NCI-H1694 treated with DMSO at 0.1 percent for 48 hours (cell line): ENCODE measurements at regions not wholly inside any gene's neighbourhood (a gene's known extent, or its start where the extent isn't known, plus 50 kb on each side); places are given as distances from the start of the nearest gene placed in this dataset.

ENCODE experiments used
- DNase-seq: peaks from one replicate; lab custom pipeline; 2025; lab: John Stamatoyannopoulos, UW

DNA sequence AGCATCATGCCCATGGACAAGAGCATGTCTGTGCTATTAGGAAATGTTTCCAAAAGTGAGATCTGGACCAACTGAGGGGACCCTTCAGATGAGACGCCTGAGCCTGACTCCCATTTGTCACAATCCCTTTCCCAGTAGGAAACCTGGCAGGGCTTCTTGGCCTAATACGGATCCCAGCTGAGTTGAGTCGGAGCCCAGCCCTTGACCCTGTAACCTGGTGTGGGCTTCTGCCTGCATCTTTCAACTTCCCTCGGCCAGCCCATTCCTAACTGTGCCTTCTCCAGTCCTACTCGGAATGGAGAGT, 148.3 kb downstream of the IRX2 start:
- no peak for DNase-seq

DNA sequence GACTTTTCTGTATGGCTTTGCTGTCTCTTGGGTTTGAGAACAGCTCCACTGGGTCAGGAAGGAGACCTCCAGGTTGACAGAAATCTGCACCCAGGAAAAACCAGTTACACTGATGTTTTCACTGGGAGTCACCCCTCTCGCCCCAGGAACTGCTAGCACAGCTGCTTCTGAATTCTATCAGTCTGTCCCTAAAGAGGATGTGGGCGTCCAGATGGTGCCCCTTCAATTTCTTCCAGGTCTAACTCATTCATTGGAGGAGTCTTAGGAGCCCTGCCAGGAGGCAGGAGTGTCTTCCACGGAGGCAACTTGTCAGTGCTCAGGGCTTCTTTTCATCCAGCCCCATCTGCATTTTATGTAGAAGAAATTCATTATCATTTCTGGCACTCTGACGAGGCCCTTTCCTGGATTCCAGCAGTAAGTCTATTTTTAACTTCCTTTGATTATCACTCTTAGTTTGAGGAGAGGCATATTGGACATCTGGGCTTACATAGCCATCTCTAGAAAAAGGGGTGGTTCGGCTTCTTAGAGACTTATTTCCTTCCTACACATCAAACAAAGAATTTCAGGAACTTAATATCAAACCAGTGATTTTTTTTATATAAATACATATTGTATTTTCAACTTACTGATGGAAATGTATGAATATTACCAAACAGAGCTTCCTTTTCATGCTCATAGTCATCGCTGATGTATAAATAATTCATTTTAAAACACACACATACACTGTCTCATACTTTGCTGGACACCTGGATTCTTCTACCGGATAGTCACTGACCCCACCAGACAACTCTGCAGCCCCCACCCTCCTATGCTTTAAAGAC, 148.8 kb downstream of the IRX2 start:
- DNase-seq: no peak

- DNase-seq: no peak
Observed at GRCh38 chr5:2598503-2598902, 153.0 kb downstream of the IRX2 start.

GRCh38 chr5:2594701-2595100, 156.8 kb downstream of the IRX2 start:
- DNase-seq: no peak

DNA sequence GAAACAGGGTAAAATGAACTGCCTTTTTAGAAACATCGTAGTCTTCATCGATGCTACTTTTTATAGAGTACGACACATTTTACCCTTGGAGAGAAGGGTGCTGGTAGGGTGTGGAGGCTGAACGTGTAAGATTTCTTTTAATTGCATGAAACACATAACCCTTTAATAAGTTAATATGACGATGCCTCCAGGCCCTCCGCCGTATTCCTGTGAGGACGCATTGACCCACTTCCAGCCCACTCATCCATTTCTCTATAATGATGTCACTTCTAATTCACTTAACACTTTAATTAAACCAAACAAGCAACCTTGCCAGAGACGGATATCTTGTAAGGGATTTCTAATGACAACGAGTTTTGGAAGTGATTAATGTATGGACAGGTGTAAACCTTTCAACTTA, 158.7 kb downstream of the IRX2 start:
- no peak for DNase-seq

DNA sequence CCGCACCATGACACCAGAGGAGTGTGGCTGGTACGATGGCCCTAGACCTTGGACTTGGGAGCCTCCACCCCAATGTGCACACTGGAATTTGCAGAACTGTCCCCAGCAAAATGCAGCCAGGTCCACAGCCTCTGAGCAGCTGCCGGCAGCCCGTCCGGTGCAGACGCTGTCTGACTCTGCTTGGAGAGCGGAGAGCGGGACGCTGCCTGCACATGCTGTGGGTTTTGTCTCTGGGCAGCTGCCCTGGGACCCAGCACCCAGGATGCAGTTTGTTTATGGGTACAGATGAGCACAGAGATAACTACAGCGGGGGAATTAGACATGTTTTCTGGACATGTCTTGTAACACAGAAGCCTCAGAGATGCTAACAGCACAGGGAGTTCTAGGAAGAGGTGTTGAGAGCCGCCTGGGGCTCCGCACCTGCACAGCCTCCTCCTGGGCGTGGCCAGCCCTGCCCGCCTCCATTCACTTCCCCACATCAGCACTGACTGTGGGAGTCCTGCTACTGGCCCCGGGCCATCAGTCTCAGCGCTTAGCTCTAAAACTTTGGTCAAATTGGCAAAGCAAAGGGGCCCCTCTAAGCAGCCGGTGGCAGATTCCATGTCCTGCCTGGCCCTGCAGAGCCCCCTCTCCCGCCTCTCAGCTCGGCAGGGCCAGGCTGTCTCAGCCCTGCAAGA, 159.6 kb downstream of the IRX2 start:
- DNase-seq: no peak

DNA sequence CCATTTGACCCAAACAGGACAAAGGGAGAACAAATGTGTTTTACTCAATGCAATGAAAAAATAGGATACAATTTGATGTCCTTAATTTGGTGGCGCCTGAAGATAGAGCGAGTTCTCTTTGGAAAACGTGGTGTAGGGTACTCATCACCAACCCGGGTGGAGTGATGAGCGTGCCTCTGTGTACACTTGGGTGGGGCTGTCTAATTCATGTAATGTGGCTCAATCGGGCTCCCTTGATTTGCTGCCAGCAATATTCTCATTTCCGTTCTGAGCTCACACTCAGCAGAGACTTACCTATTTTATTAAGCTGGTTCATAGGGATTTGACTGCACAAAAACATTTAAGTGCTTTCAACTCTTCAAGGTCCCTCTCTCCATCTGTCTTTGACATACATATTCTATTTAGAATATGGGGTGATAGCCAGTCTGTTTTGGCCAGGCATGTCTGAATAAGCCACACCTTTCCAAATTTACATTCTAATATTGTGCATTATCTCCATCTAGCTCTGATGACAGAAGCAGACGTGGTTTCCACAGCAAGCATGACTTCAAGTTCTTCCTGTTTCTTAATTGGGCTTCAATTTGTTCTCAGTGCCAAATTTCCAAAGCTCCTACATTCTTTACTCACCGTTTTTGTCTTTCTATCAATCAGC, 162.5 kb downstream of the IRX2 start:
- no peak for DNase-seq

GRCh38 chr5:2587189-2588031, 164.1 kb downstream of the IRX2 start:
- no peak for DNase-seq

DNA sequence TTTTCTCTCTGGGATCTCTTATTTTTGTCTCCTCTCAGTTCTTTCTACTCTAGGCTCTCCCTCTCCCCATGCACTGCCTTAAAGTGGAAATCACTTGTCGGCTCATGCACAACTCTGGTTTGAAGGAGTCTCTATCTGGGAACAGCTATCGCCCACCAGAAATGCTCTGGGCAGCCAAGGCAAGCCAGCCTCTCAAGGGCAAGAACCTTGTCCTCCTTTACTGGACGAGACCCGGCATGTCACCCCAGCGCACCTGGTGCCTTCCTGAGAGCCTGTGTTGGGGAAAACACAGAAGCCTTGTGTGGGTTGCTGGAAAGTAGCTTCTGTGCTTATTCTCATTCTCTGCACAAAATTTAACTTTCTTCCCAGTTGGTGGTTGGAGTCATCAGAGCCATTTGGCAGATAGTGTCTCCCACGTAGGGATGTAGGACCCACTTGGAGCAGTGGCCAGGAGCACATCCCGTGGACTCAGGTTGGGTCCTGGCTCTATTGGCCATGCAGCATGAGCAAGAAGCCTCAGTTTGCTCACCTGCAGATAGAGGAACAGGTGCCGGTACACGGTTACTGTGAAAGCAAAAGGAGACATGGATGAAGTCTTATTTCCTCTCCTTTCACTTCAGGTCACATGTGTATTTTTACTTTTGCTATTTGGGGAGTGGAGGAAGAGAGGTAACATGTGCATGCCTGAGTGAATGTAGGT, 165.3 kb downstream of the IRX2 start:
- DNase-seq: no peak

- DNase-seq: no peak
Observed at GRCh38 chr5:2584579-2585269, 166.8 kb downstream of the IRX2 start.

DNA sequence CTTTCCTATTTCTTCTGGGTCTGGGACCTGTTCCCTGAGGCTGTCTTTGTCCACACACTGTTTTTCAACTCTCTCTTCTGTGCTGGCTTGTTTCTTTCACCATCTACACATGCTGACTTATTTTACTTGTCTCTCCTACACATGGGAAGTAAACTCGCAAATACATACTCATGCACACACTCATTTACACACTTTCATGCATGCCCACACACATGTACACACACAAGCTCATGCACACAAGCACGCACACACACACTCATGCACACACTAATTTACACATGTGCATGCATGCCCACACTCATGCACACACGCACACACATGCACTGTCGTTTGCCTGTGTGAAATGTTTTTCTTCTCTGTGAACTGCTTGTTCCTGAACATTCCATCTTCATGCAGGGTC, 169.0 kb downstream of the IRX2 start:
- no peak for DNase-seq

DNA sequence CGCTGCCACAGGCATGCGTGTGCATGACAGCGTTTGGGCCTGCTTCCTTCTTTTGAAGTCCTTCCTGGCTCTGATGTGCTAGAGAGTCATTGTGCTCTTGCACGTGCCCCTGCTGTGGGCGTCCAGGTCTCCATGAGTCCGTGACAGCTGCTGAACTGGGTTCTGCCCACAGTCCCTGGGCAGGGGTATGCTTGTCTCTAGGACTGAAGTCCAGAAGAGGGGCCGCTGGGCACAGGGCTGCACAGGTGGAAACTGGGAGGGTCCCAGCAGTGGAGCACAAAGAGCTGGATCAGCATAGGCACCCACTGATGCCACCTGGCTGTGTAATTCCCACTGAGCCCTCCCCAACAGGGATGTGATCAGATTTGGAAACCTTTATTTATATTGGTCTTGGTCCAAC, 169.4 kb downstream of the IRX2 start:
- no peak for DNase-seq

DNA sequence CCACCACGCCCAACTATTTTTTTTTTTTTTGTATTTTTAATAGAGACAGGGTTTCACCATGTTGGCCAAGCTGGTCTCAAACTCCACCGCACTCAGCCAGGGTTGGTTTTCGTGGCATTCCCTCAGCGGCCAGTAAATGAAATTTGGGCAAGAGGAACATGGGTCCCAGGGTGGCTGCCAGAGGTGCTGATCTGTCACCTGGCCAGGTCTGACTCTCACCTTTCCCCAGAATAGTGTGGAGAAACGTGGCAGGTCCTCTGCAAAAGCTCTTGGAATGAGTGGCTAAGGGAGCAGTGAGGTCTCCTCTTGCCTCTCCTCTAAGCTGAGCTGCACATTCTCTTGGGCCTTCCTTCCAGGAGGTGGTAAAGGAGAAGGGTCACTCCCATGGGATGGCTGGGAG, 170.1 kb downstream of the IRX2 start:
- no peak for DNase-seq

DNA sequence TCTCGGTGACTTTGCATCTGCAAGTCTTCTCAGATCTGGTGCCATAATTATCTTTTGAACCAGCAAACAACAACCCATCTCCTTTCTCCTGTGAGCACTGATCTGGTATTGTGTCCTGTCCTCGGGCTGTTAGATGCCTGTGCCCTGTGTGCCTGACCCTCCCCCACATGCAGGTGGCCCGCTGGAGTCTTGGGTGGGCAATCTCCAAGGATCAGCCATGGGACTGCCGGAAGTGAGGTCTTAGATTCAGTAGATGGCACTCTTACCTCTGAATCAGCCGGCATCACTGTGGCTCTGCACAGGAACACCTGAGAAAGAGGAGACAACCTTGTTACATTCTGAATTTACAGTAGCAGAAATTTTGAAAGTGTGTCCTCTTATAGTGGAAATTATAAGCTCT, 172.4 kb downstream of the IRX2 start:
- no peak for DNase-seq

DNA sequence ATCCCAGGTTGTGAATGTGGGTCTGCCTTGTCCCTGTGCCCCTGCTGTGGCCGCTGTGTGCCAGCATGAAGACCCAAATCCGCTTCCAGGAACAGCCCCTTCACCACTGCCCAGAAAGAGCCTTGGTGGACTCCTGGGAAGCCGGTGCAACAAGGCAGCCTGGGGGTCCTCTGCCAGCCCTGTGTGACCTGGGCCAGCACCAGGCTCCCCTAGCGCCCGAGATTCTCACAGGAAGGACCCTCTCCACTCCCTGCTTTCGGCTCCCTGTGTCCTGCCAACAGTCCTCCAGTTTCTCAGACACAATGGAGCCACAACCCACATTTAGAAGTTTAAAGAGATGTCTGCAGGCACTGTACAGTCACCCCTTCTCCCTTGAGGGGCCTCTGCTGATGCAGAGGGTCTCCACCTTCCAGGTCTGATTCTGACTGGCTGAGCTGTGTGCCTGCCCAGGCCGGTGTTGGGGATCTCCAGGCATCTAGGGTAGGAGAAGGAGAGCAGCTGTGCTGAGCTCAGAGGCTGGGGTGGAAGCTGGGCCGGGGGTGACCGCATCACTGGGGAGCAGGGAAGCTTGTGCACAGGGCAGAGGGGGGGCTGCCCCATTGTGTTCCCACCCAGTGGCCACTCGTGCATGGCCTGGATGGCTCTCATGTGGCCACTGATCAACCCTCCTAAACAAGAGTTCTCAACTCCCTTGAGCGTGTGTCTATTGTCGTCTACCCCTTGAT, 174.0 kb downstream of the IRX2 start:
- DNase-seq: no peak

DNA sequence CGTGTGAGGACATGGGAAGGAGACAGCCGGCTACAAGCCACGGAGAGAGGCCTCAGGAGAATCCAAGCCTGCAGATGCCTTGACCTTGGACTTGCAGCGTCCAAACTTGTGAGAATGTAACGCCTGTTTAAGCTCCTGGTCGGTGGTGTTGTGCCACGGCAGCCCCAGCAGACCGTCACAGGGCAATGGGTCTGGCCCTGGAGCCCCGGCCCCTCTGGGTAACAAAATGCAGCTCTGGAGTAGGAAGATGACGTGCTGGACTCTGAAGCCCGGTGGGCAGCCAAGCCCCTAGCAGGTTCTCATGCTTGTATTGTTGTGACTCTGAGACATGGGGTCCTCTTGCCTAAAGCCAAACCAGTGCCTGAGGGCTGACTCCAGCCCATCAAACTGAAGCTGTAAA, 174.7 kb downstream of the IRX2 start:
- no peak for DNase-seq

- DNase-seq: no peak
Observed at GRCh38 chr5:2575871-2576270, 175.6 kb downstream of the IRX2 start.

DNA sequence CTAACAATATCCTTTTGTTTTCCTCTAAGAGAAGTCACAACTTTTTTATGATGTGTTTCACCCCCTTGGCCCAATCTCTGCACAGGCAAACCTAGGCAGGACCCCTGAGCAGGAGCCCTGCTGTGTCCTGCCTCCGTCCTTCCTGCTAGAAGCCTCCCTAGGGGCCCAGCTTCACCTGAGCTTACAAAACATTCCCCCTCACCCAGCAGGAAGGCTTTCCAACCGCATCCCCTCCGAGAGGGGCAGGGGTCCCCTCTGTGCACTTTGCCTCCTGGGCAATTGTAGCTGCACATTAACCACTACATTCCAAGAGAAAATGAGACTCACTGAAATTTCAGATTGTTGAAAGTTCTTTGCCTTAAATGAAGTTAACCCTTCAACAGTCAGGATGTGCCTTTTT, 176.2 kb downstream of the IRX2 start:
- no peak for DNase-seq

- no peak for DNase-seq
Observed at GRCh38 chr5:2574155-2574554, 177.3 kb downstream of the IRX2 start.

- DNase-seq: no peak
Observed at GRCh38 chr5:2570586-2570985, 180.9 kb downstream of the IRX2 start.
